Breast epithelium (tissue), 4 donors: ENCODE measurements at regions not wholly inside any gene's neighbourhood (a gene's known extent, or its start where the extent isn't known, plus 50 kb on each side); places are given as distances from the start of the nearest gene placed in this dataset.
"Not testable (repeated sequence)": the region's sequence is repeated elsewhere in the genome, so short reads cannot be mapped to it uniquely, and the experiment has no call there.

Experiments
- DNase-seq, 2 donors: peaks; one replicate each; pipeline ENCODE4 v3.0.0-alpha.2; 2019; ENCODE audit warnings: low spot score in 2 of 2
- H3K27ac ChIP-seq, 2 donors: fragments of 200-600 bp; sonication (generic) in 1 of 2; one replicate each; pipeline ENCODE4 v1.5.1; 2016 to 2019; ENCODE audit warnings: mild to moderate bottlenecking in 1 of 2
- H3K27me3 ChIP-seq, 2 donors: fragments of 200-600 bp; sonication (generic) in 1 of 2; one replicate each; pipeline versions ENCODE4 v1.5.1 to v1.6.0; 2017 to 2019; ENCODE audit warnings: control low read depth in 1 of 2, mild to moderate bottlenecking in 1 of 2
- H3K36me3 ChIP-seq: fragments of 200-600 bp; one replicate; pipeline ENCODE4 v1.5.1; 2019
- H3K4me1 ChIP-seq, 2 donors: fragments of 200-600 bp; sonication (generic); one replicate each; pipeline ENCODE4 v1.5.1; 2016 to 2019; ENCODE audit warnings: control low read depth in 1 of 2
- H3K4me3 ChIP-seq, 3 donors: fragments of 200-600 bp; sonication (generic); 1 replicate in 2 of 3; 2 replicates in 1 of 3; pipeline ENCODE4 v1.5.1; 2016 to 2019; ENCODE audit warnings: mild to moderate bottlenecking in 3 of 3, moderate library complexity in 2 of 3
- H3K9me3 ChIP-seq, 2 donors: fragments of 200-600 bp; sonication (generic) in 1 of 2; one replicate each; pipeline ENCODE4 v1.5.1; 2016 to 2019; ENCODE audit warnings: control low read depth in 1 of 2
- CTCF ChIP-seq, 3 donors: fragments of 450-650 bp; IDR thresholded peaks; one replicate each; pipeline ENCODE4 v1.5.1; 2016 to 2017; ENCODE audit warnings: antibody characterized with exemption in 3 of 3, mild to moderate bottlenecking in 3 of 3, moderate library complexity in 3 of 3
- POLR2A ChIP-seq: fragments of 450-650 bp; IDR thresholded peaks from one replicate; pipeline ENCODE4 v1.6.1; 2016; ENCODE audit warnings: antibody characterized with exemption, mild to moderate bottlenecking, moderate library complexity
- POLR2AphosphoS5 ChIP-seq, 3 donors: sonication (generic); formaldehyde crosslinking; IDR thresholded peaks; one replicate each; pipeline ENCODE4 v1.6.1; 2017; ENCODE audit warnings: antibody characterized with exemption in 3 of 3
- intact Hi-C: fragments of 100-400 bp; cut with DNase I; formaldehyde crosslinking; loops from one replicate; pipeline ENCODE4 v1.15.1; 2023; ENCODE audit warnings: low total_unique reads

GRCh38 chr2:153657651-153658050 is 179.1 kb upstream of the RPRM start:
- H3K4me1 ChIP-seq: no peaks in the 10 kb centered on the region
- intact Hi-C loops: no loop called here
- no peak for DNase-seq
- TF ChIP-seq POLR2AphosphoS5 (IDR thresholded peaks at IDR 0.05) (no peak), POLR2A (no peak), CTCF (IDR thresholded peaks at IDR 0.05) (no peak)
- no peaks in the 10 kb centered on the region for H3K36me3 ChIP-seq
- no peaks in the 10 kb centered on the region for H3K27me3 ChIP-seq
- no peak overlapping the region for H3K27ac ChIP-seq
- H3K4me3 ChIP-seq: no peak overlapping the region
- H3K9me3 ChIP-seq: no peaks in the 10 kb centered on the region

- H3K9me3 ChIP-seq: no peaks in the 10 kb centered on the region
- H3K27ac ChIP-seq: no peak overlapping the region
- H3K4me1 ChIP-seq: no peaks in the 10 kb centered on the region
- no peaks in the 10 kb centered on the region for H3K36me3 ChIP-seq
- no peak overlapping the region for H3K4me3 ChIP-seq
- no peak for DNase-seq
- TF ChIP-seq CTCF (IDR thresholded peaks at IDR 0.05) (no peak), POLR2A (no peak), POLR2AphosphoS5 (IDR thresholded peaks at IDR 0.05) (no peak)
- intact Hi-C loops: no loop called here
- H3K27me3 ChIP-seq: no peaks in the 10 kb centered on the region
These were observed 183.2 kb upstream of the RPRM start for GRCh38 chr2:153661801-153662200.

GRCh38 chr2:153663371-153663770 is 184.8 kb upstream of the RPRM start:
- Histone ChIP-seq H3K4me1 (no peaks in the 10 kb centered on the region), H3K9me3 (no peaks in the 10 kb centered on the region), H3K27ac (no peak overlapping the region), H3K36me3 (no peaks in the 10 kb centered on the region), H3K4me3 (no peak overlapping the region), H3K27me3 (no peaks in the 10 kb centered on the region)
- intact Hi-C loops: no loop called here
- no peak for TF ChIP-seq POLR2AphosphoS5 (IDR thresholded peaks at IDR 0.05)
- no peak for DNase-seq

GRCh38 chr2:153664009-153664408 is 185.4 kb upstream of the RPRM start:
- H3K9me3 ChIP-seq, H3K4me3 ChIP-seq, DNase-seq, H3K27me3 ChIP-seq, H3K4me1 ChIP-seq, H3K36me3 ChIP-seq, H3K27ac ChIP-seq, intact Hi-C loops: not testable (repeated sequence)

GRCh38 chr2:153667475-153667874 is 188.9 kb upstream of the RPRM start:
- Histone ChIP-seq H3K4me3 (no peak overlapping the region), H3K4me1 (no peaks in the 10 kb centered on the region), H3K9me3 (peaks cover 0 to 7% of the 10 kb centered on the region in 2 donors), H3K27ac (no peak overlapping the region), H3K27me3 (no peaks in the 10 kb centered on the region), H3K36me3 (no peaks in the 10 kb centered on the region)
- intact Hi-C loops: no loop called here
- TF ChIP-seq CTCF (IDR thresholded peaks at IDR 0.05): no peak
- TF ChIP-seq POLR2AphosphoS5 (IDR thresholded peaks at IDR 0.05): no peak
- no peak for TF ChIP-seq POLR2A
- DNase-seq: no peak

- DNase-seq: no peak
- Histone ChIP-seq H3K36me3 (no peaks in the 10 kb centered on the region), H3K4me1 (no peaks in the 10 kb centered on the region), H3K4me3 (no peak overlapping the region), H3K27me3 (no peaks in the 10 kb centered on the region), H3K9me3 (peaks cover 0 to 7% of the 10 kb centered on the region in 2 donors), H3K27ac (no peak overlapping the region)
- intact Hi-C loops: no loop called here
- TF ChIP-seq POLR2AphosphoS5 (IDR thresholded peaks at IDR 0.05) (no peak), CTCF (IDR thresholded peaks at IDR 0.05) (no peak), POLR2A (no peak)
These were observed 190.4 kb upstream of the RPRM start for GRCh38 chr2:153668923-153669322.
